ENCODE measurements at regions not wholly inside any gene's neighbourhood (a gene's known extent, or its start where the extent isn't known, plus 50 kb on each side); places are given as distances from the start of the nearest gene placed in this dataset.

- Histone ChIP-seq H3K4me3 (no peak overlapping the region), H2AFZ (no peak overlapping the region), H3K36me3 (ENCODE audit: low read depth) (no peaks in the 10 kb centered on the region), H3K4me2 (no peak overlapping the region), H3K9me3 (ENCODE audit: insufficient read depth, low read depth) (no peaks in the 10 kb centered on the region), H3K79me2 (ENCODE audit: low read depth) (no peaks in the 10 kb centered on the region), H3K27me3 (ENCODE audit: insufficient read depth, low read depth) (no peaks in the 10 kb centered on the region), H4K20me1 (ENCODE audit: insufficient read depth) (no peaks in the 10 kb centered on the region), H3F3A (ENCODE audit: insufficient read depth, low read depth) (no peaks in the 10 kb centered on the region), H3K4me1 (replicated peaks; ENCODE audit: insufficient read depth) (no peaks in the 10 kb centered on the region), H3K27ac (no peak overlapping the region), H3K9me2 (ENCODE audit: insufficient read depth) (no peaks in the 10 kb centered on the region)
- intact Hi-C loops (cut with micrococcal nuclease; ENCODE audit: unreplicated experiment), result no loop called here
- ChIA-PET CTCF (no interaction called here), POLR2A (ENCODE audit: unreplicated experiment) (no interaction called here)
- DNase-seq, result no peak
- no TSS peak for BruUV-seq (replicated peaks)
- TF ChIP-seq EZH2 (IDR thresholded peaks at IDR 0.05; ENCODE audit: low read depth) (no peak), CTCF (conservative IDR thresholded peaks at IDR 0.05) (no peak)
These were observed 141.3 kb upstream of the MAOA start for GRCh38 chrX:43514820-43515219.

GRCh38 chrX:43522582-43522981, 133.5 kb upstream of the MAOA start:
- Histone ChIP-seq H3K9me2 (ENCODE audit: insufficient read depth) (no peaks in the 10 kb centered on the region), H3K4me2 (no peak overlapping the region), H3K36me3 (ENCODE audit: low read depth) (no peaks in the 10 kb centered on the region), H3K79me2 (ENCODE audit: low read depth) (no peaks in the 10 kb centered on the region), H2AFZ (no peak overlapping the region), H3F3A (ENCODE audit: insufficient read depth, low read depth) (no peaks in the 10 kb centered on the region), H3K27me3 (ENCODE audit: insufficient read depth, low read depth) (no peaks in the 10 kb centered on the region), H3K4me3 (no peak overlapping the region), H3K27ac (no peak overlapping the region), H3K9me3 (ENCODE audit: insufficient read depth, low read depth) (no peaks in the 10 kb centered on the region), H3K4me1 (replicated peaks; ENCODE audit: insufficient read depth) (no peaks in the 10 kb centered on the region), H4K20me1 (ENCODE audit: insufficient read depth) (no peaks in the 10 kb centered on the region)
- POLR2A ChIA-PET (ENCODE audit: unreplicated experiment), result no interaction called here
- no peak for DNase-seq
- TF ChIP-seq CTCF (conservative IDR thresholded peaks at IDR 0.05) (no peak), EZH2 (IDR thresholded peaks at IDR 0.05; ENCODE audit: low read depth) (no peak)
- CTCF ChIA-PET, result no interaction called here
- no TSS peak for BruUV-seq (replicated peaks)
- intact Hi-C loops (cut with micrococcal nuclease; ENCODE audit: unreplicated experiment), result no loop called here

- Histone ChIP-seq H3K79me2 (ENCODE audit: low read depth) (no peaks in the 10 kb centered on the region), H3K27ac (no peak overlapping the region), H3K4me3 (no peak overlapping the region), H3K27me3 (ENCODE audit: insufficient read depth, low read depth) (no peaks in the 10 kb centered on the region), H2AFZ (no peak overlapping the region), H3K4me2 (no peak overlapping the region), H3K36me3 (ENCODE audit: low read depth) (no peaks in the 10 kb centered on the region), H3K4me1 (replicated peaks; ENCODE audit: insufficient read depth) (no peaks in the 10 kb centered on the region), H4K20me1 (ENCODE audit: insufficient read depth) (no peaks in the 10 kb centered on the region), H3F3A (ENCODE audit: insufficient read depth, low read depth) (no peaks in the 10 kb centered on the region), H3K9me3 (ENCODE audit: insufficient read depth, low read depth) (no peaks in the 10 kb centered on the region), H3K9me2 (ENCODE audit: insufficient read depth) (no peaks in the 10 kb centered on the region)
- ChIA-PET POLR2A (ENCODE audit: unreplicated experiment) (no interaction called here), CTCF (no interaction called here)
- intact Hi-C loops (cut with micrococcal nuclease; ENCODE audit: unreplicated experiment), result no loop called here
- BruUV-seq (replicated peaks), result no TSS peak
- TF ChIP-seq CTCF (conservative IDR thresholded peaks at IDR 0.05) (no peak), EZH2 (IDR thresholded peaks at IDR 0.05; ENCODE audit: low read depth) (no peak)
- DNase-seq, result no peak
These were observed 130.0 kb upstream of the MAOA start for GRCh38 chrX:43525901-43526610.
